GM12874 (cell line): ENCODE measurements at regions not wholly inside any gene's neighbourhood (a gene's known extent, or its start where the extent isn't known, plus 50 kb on each side); places are given as distances from the start of the nearest gene placed in this dataset.

ENCODE experiments used
- TF ChIP-seq, protein P1 (sequence below): IDR thresholded peaks from 2 replicates; pipeline ENCODE4 v1.5.1; 2011; ENCODE audit warnings: low read depth, mild to moderate bottlenecking, control low read depth, low read length, moderate library complexity; ENCODE audit not compliant: insufficient read depth

DNA sequence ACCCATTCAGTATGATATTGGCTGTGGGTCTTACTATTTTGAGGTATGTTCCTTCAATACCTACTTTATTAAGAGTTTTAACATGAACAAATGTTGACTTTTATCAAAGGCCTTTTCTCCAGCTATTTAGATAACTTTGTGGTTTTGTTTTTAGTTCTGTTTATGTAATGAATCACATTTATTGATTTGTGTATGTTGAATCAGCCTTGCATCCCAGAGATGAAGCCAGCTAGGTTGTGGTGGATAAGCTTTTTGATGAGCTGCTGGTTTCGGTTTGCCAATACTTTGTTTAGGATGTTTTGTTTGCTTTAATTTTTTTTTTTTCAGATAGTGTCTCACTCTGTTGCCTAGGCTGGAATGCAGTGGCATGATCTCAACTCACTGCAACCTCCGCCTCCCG is 609.0 kb upstream of the COX7C start:
- TF ChIP-seq, protein P1, sequence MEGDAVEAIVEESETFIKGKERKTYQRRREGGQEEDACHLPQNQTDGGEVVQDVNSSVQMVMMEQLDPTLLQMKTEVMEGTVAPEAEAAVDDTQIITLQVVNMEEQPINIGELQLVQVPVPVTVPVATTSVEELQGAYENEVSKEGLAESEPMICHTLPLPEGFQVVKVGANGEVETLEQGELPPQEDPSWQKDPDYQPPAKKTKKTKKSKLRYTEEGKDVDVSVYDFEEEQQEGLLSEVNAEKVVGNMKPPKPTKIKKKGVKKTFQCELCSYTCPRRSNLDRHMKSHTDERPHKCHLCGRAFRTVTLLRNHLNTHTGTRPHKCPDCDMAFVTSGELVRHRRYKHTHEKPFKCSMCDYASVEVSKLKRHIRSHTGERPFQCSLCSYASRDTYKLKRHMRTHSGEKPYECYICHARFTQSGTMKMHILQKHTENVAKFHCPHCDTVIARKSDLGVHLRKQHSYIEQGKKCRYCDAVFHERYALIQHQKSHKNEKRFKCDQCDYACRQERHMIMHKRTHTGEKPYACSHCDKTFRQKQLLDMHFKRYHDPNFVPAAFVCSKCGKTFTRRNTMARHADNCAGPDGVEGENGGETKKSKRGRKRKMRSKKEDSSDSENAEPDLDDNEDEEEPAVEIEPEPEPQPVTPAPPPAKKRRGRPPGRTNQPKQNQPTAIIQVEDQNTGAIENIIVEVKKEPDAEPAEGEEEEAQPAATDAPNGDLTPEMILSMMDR, result no peak

DNA sequence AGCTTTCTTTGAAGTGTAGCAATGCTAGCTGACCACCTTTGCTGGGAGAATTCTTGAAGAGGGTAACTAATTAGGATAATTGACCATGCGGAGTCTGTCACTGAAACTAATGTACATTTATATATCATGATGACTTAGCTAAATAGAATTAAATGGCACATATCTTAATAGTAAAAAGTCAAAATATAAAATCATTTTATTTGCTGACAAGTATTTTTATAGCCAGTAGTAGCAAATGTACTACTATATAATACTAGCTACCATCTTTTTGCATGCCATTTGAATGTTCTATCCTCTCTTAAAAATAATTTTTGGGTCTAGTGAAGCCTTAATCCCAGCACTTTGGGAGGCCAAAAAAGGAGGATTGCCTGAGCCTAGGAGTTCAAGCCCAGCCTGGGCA is 605.8 kb upstream of the COX7C start:
- TF ChIP-seq, protein P1, result no peak

DNA sequence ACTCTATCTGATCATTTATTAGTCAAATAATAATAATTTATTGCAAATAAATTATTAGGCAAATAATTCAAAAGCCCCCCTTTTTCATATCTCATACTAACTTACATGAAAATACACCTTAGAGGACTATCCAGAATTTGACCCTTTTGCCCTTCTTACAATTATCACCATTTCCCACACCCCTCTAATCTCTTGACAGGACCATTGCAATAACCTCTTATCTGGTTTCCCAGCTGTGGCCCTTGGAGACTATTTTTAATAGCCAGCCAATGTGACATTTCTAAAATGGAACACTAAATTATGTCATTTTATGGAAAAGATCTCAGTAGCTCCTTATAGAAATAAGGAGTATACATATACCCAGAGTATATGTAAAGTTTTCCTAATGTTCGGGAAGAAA is 588.4 kb upstream of the COX7C start:
- TF ChIP-seq, protein P1, result no peak

DNA sequence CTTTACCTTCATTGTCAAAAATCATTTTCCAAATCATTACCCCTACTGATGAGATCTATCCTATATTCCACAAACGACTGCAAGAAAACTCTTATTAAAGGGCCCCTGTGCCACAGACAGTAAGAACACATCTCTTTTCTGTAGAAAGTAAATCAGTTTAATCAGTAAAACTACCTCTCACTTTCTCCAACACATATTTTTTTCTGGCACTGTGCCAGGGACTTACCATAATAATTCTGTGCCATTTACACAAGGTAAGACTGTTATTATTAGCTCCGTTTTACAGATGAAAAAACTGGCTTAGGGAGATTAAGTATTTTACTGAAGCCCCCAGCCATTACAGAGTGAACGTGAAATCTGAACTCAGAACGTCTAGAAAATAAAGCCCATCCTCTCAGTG is 587.0 kb upstream of the COX7C start:
- TF ChIP-seq, protein P1, result no peak

DNA sequence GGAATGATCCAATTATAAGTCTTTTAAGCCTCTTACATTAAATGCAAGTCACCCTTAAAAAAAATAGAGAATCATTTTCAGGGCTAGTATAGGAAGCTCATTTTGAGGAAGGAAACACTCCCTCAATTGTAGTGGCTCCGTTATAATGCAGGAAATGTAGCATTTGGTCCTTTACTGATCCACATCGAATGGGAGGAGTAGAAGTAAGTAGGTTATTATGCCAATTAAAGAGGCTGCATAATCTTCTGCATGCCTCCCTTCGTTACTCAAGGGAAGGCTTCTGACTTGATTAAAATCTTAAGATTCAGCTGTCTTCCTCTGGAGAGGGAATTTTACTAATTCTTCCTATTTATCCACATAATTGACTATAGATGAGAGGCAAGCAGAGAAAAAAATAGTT is 579.2 kb upstream of the COX7C start:
- TF ChIP-seq, protein P1, result no peak

DNA sequence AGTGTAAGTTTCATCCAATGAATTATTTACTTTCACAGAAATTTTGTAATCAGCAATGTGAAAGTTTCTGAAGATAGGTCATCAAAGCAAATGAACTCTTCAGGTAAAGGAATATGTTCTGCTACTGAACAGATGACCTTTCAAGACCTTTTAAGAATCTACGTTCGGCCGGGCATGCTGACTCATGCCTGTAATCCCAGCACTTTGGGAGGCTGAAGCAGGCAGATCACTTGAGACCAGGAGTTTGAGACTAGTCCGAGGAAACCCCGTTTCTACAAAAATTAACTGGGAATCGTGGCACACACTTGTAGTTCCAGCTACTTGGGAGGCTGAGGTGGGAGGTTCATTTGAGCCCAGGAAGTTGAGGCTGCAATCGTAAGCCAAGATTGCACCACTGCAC is 578.4 kb upstream of the COX7C start:
- TF ChIP-seq, protein P1, result no peak

DNA sequence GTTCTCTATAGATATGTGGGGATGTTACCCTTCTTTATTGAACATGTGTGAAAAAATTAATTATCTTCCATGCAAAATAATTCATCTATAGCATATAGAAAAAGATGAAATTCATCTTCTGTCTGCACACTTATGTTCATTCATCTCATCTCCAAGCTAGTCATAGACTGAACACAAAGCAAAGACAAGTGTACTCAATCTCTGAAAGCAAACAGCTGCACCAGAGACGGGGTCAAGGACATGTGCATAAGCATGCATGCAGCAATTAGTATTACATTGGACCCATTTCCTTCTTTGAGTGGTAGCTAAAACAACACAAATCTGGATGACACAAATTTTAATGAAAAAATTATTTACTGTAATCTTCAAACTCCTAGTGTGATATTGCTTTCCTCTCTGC is 547.0 kb upstream of the COX7C start:
- TF ChIP-seq, protein P1, result no peak

DNA sequence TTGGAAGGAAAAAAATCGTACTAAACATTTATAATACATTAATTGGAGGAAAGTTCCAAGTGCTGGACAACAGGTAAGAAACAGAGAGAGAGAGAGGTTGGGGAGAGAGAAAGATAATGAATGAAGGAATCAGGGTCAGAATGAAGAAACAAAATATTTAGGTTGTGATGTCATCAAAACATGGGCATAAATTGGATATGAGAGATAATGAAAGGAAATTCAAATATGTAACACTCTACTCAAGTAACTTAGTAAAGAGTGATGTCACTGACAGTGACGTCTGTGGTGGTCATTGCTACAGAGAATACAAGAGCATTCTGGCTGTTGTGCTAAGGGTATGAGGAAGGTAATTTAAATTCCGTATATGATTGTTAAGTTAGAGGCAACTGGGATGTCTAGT is 543.4 kb upstream of the COX7C start:
- TF ChIP-seq, protein P1, result no peak
